ENCODE measurements at regions not wholly inside any gene's neighbourhood (a gene's known extent, or its start where the extent isn't known, plus 50 kb on each side); places are given as distances from the start of the nearest gene placed in this dataset.
A peak's percentile ranks its signal among the peaks of the same experiment; 100 is the strongest.

DNA sequence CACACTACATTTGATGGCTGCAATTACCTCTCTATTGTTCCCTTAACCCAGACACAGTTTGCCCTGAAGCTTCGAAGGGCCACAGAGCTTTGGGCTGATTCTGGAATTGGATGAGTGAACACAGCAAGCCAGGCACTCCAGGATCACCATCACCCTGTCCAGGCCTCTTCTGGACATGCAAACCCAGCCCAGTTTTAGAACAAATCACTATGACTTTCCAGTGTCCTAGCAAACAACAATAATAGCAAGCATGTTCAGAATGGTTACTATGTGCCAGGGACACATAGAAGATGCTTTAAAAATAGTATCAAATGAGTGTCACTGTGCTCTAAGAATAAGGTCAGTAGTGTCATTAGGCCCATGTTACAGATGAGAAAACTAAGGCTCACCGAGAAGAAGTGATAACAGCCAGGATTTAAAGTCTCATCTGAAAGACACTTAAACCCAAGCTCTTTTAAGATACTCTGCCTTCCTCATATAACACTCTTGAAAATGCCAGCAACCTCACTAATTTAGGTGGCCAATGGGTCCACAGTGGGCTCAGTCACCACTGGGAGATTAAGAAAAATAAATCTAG is 191.7 kb upstream of the STK17B start:
- no peak for DNase-seq

GRCh38 chr2:196365145-196365544 is 193.8 kb upstream of the STK17B start:
- no peak for DNase-seq

- no peak for DNase-seq
Measured at GRCh38 chr2:196365923-196366322, 194.5 kb upstream of the STK17B start.

GRCh38 chr2:196367633-196368032 is 196.3 kb upstream of the STK17B start:
- no peak for DNase-seq

DNA sequence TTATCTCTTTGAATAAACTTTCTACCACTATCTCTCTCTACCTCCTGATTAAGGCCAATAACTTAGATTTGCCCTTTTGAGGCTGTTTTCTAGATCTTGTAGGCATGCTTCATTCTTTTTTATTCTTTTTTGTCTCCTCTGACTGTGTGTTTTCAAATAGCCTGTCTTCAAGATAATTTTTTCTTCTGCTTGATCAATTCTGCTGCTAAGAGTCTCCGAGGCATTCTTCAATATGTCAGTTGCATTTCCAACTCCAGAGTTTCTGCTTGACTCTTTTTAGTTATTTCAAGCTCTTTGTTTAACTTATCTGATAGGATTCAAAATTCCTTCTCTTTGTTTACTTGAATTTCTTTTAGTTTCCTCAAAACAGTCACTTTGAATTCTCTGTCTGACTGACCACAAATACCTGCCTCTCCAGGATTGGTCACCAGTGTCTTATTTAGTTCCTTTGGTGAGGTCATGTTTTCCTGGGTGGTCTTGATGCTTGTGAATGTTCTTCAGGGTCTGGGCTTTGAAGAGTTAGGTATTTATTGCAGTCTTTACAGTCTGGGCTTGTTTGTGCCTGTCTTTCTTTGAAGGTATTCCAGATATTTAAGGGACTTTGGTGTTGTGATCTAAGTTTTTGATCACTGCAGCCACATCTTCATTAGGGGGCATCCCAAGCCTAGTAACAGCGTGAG is 197.3 kb upstream of the STK17B start:
- no peak for DNase-seq

DNA sequence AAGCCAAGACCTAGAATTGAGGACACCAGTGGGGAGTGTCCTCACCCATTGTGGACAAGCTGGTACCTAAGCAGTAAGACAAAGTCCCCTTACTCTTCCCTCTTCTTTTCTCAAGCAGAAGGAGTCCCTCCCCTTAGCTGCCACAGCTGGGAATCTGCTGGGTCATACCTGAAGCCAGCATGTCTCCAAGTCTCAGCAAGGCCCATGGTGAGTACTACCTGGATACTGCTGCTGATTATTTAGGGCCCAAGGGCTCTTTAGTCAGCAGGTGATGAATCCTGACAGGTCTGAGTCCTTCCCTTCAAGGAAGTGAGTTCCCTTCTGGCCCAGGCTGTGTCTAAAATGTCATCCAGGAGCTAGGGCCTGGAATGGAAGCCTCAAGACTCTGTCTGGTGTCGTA is 198.6 kb upstream of the STK17B start:
- no peak for DNase-seq

DNA sequence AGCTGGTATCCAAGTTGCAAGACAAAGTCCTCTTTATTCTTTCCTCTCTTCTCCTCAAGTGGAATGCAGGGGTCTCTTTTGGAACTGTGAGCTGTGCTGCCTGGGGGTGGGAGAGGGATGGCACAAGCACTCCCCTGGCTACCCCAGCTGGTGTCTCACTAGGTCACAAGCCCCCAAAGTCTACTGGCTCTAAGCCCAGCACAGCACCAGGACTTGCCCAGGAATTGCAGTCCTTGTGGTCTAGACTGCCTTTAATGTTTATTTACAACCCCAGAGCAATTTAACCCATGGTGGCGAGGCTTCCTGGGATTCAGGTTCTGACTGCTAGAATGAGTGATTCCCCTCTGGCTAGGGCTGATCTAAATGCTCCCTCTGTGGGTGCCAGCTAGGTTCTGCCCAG is 199.0 kb upstream of the STK17B start:
- DNase-seq: no peak

DNA sequence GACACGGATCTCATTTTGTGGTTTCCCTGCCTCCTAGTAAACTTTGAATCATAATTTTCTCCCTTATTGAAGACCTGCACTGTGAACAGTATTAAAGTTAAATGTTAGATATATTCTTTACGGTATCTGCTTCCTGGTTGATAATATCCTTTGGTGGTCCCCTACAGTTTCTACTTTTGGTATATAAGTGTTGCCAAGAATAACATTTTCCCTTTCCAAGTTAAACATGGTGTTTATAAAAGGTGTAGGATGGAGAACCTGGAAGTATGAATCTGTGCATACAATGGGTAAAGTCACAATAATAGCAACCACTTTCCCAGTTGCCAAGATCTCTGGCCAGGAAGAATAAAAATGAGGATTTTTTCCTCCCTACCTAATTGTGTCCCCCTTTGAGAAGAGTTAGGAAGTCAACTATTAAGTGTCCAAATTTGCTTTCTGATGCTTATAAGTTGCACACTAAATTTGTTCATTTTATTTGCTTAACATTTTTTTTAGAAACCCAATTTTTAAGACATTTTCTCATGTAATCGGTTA is 201.0 kb upstream of the STK17B start:
- DNase-seq: no peak

DNA sequence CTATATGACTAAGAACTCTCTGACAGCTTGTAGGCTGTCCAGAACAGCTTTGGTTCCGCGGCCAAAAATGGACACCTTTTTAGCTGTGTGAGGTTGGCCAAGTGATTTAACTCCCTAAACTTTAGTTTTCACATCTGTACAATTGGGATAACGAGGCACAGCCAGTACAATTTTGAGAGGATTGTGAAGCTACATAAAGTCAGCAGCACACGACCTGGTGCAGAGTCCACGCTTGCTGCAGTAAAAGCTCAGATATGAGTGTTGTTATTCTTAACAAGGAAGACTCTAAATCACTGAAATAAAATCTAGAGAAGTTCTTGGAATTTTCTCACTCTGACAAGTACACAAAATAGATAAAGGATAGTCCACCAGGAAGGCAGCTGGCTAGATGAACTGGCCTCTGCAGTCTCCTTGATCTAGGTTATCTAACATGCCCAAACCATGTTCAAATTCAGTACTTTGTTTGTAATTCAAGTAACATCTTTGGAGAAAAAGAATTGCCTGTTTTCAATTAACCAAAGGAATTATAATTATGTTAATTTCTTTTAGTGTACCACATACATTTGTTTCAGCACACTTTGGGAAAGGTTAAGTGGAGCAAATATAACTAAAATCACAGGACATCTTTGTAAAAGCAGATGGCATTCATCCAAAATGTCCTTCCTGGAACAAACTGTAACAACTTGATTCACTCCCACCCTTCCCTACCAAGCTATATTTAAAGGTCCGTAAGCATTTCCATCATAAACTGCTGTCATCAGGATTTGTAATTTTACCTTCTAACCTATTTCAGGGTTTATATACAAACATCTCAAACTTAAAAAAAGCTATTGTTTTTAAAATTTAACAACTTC is 201.7 kb upstream of the STK17B start:
- DNase-seq: no peak

- peak; percentile 45 to 51 for DNase-seq
Measured at GRCh38 chr2:196376984-196377877, 205.9 kb upstream of the STK17B start.

DNA sequence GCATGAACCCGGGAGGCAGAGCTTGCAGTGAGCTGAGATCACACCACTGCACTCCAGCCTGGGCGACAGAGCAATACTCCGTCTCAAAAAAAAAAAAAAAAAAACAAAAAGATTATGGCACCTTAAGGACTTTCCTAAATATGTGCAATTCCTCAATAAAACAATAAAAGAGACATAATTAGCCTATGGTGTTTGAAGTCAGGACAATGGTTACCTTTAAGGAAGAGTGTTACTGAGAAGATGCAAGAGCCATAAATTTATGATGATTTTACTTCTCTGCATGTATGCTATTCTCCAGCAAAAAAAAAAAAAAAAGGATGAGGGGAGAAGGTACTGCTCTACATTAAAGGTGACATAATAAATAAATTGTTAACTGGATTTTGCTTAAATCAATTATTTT is 208.2 kb upstream of the STK17B start:
- DNase-seq: no peak

DNA sequence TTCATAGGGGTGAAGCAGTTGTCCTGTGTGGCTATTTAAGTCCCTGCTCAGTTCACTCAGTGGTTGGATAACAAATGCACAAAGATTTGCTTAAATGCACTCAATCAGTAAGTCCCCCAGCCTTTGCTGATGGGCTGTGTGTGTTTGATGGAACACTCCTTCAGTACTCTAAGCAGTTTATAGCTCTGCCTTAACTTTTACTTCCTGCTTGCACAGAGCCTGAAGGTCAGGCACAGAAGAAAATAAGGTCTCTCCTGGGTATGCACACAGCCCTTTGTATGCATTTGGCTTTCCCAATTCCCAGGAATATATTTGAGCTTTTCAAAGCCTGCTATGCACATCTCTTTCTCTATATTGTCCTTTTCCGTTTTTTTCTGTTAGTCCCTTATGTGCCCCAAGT is 208.7 kb upstream of the STK17B start:
- no peak for DNase-seq

- DNase-seq: no peak
Measured at GRCh38 chr2:196380575-196380974, 209.2 kb upstream of the STK17B start.

GRCh38 chr2:196381464-196381863 is 210.1 kb upstream of the STK17B start:
- no peak for DNase-seq

- no peak for DNase-seq
Measured at GRCh38 chr2:196383799-196384198, 212.4 kb upstream of the STK17B start.

DNA sequence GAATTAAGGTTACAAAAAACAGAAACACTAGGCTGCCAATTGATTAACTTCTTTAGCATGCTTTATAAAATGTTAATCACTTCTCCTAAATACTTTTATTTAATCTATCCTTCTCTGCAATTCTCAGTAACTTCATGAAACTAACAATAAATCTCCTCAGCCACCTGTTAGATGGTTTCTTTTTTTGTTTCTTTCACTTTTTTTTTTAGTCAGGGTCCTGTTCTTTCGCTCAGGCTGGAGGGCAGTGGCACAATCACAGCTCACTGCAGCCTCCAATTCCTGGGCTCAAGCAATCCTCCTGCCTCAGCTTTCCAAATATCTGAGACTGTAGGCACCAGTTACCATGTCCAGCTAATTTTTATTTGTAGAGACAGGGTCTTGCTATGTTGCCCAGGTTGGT is 213.4 kb upstream of the STK17B start:
- DNase-seq: no peak

DNA sequence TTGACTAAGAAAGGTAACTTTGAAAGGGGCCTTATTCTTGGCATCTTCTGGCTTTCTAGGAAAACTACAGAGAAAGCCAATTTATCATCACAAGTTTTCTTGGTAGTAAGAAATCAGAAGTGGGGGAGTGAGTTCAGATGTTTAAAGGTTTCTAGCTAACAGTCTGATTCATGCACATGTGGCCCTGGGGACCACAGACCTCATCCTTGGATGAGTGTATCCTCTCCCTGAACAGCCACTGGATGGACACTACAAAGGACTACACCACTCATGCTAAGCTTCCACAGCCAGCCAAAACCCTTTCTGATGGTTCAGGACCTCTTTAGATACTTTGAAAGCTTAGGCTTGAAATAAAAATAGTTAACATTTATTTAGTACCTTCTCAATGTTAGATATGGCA is 218.3 kb upstream of the STK17B start:
- no peak for DNase-seq

DNA sequence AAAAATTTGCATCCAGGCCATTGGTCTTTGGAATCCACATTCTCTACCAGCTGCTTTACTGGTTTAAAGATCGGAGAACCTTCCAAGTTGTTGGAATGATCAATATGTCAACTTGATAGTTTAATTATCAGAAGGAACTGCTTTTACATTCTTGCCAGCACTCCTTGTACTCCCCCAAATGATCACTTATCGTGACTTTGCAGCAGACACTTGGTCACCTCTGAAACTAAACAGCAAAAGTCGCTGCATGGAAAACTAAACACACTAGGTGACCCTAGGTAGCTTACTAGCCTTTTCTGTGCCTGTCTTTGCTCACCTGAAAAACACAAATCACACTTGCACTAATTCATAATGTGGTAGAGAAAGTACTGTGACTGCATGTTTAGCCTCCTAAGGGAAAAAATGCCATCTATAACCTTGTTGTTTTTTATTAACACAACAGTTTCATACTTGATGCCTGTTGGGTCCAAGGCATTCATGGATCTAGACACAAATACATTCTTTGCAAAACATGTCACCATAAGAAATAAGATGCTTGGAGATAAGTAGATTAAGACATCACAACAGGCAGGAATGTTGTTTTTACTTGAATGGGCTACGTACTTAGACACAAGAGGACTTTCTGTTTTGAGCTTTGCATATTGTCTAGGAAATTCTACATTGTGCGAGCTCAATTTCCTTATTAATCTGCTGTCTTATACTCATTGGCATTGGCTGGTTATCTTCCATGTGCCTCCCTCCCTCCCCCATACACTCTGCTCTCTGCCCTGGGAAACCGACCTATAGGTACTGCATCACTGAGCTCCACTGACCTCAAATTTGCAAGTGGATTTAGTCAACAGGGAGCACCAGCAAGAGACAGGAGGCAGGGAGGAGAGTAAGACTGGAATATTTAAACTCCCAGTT is 219.1 kb upstream of the STK17B start:
- DNase-seq: no peak

DNA sequence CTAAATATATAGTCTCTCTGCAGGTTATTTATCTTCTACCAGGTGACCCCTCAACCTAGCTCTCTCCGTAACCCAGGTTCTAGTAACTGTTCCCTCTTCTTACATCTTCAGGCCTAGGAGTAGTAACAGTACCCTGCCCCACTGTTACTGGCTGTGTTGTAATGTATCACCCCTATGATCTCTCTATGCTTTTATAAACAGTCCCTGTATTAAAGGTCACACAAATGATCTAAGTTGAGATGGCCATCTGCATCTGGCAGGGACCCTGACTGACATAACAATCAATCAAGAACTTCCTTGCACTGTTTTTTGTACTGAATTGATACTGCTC is 219.7 kb upstream of the STK17B start:
- DNase-seq: no peak

DNA sequence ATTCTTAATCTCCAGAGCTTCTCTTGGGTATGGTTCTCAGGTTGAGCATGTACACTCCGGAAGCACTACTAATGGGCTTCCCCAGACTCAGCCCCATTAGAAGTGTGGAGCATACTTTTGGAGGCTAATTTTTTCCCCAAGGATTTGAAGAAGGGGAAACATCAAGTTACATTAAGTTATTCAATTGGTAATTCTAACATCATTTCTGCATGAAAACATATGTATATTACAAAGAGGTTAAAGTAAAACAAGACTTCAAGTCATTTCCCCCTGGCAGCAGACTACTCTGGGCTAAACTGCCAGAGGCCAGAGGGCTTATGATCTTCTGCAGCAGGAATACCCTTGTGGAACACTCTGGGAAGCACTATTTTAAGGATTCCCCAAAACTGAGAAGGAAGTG is 227.7 kb upstream of the STK17B start:
- DNase-seq: no peak

DNA sequence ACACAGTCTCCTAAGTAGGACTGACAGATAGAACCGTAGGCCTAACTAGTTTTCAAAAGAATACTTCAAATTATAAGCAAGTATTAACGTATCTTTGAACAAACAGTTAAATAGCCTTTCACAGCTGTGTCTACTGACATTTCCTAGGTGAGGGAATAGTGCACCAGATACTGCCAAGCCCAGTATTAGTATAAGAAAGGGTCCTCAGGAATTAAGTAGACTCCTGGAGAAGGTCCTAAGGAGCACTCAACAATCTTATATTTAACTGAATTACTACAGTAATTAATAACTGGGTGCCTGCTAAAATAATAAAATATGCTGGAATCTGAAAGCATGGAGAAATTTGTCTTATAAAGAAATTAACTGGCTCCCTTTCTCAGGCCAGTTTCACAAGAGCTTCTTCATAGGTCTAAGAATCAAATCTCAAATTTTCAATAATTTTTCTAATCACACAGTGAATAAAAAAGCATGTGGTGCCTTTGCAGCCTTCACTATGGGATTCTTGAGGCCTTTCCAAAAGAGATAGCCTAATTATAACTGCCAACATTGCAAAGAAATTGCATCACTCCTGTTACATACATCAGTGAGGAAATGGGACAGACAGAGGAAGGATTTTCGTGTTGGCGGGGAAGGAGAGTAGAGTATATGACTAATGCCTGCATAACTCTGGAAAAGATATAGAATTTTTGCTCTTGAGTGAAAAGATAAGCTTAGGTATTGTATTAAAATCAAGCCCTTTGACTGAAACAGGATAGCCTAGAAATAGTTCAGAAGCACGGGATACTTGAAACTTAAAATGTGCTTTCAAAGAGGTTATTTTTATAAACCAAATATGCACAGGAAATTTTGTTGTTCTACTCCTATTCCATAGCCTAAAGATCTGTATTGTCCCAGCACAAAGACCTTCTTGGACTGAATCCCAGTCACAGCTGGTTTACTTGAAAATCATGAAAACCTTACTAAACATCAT is 228.6 kb upstream of the STK17B start:
- no peak for DNase-seq
